ENCODE measurements at regions not wholly inside any gene's neighbourhood (a gene's known extent, or its start where the extent isn't known, plus 50 kb on each side); places are given as distances from the start of the nearest gene placed in this dataset.

- TF ChIP-seq EP300 (IDR thresholded peaks at IDR 0.05) (no peak), CTCF (IDR thresholded peaks at IDR 0.05) (no peak), POLR2A (IDR thresholded peaks at IDR 0.05) (no peak), POLR2AphosphoS5 (IDR thresholded peaks at IDR 0.05) (no peak)
Observed at GRCh38 chr12:107840186-107840585, 65.7 kb downstream of the ASCL4 start.
